NCI-H2227 treated with DMSO at 0.1 percent for 48 hours (cell line): ENCODE measurements at regions not wholly inside any gene's neighbourhood (a gene's known extent, or its start where the extent isn't known, plus 50 kb on each side); places are given as distances from the start of the nearest gene placed in this dataset.
"Not testable (repeated sequence)": the region's sequence is repeated elsewhere in the genome, so short reads cannot be mapped to it uniquely, and the experiment has no call there.

Source experiments
- DNase-seq: peaks from one replicate; lab custom pipeline; 2025; lab: John Stamatoyannopoulos, UW

DNA sequence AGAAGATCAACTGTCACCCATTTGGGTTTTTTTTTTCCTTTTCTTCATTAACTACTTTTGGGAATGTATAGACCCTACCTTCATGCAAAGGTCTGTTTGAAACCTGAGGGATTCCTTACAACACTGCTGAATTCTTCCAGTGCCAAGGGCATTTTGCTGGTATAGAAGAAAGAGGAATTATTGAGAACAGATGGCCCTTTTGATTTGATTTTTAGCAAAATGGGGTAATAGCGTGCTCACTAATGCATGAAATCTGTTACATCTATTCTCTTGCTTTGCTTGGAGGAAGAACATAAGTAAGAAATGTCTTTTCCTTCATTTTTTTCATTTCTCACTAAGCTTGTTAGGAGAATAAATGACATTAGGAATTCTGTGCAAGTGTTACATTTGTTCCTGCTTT lies 501.9 kb downstream of the TMEM135 start:
- DNase-seq = no peak

DNA sequence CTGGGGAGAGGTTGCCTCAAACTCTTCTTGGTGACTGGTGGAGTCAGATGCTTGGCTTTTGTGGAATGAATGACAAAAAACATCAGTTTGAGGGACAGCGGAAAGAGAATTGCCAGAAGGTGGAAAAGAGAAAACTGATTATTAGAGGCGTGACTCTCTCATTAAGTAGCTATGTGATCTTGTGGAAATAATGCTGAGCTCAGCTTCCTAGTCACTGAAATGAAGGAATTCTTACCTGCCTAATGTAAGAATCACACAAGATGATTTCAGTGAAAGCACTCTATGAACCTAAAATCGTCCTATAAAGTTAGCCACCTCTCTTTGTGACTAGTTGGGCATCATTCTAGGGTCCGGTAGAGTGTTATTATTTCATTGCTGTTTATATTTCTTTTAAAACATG lies 498.8 kb downstream of the TMEM135 start:
- DNase-seq = no peak

DNA sequence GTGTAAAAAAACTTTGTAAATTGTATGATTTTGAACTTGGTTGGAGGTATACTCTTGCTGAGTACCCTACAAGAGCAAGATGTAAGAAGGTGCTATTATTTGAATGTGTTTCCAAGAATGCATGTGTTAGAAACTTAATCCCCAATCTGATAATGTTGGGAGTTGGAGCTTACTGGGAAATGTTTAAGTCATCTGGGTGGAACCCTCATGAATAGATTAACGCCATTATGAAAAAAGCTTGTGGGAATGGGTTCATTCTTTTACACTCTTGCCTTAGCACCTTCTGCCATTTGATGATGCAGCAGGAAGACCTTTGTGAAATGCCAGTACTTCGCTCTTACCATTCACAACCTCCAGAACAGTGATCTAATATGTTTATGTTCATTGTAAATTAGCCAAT lies 498.3 kb downstream of the TMEM135 start:
- DNase-seq = no peak

DNA sequence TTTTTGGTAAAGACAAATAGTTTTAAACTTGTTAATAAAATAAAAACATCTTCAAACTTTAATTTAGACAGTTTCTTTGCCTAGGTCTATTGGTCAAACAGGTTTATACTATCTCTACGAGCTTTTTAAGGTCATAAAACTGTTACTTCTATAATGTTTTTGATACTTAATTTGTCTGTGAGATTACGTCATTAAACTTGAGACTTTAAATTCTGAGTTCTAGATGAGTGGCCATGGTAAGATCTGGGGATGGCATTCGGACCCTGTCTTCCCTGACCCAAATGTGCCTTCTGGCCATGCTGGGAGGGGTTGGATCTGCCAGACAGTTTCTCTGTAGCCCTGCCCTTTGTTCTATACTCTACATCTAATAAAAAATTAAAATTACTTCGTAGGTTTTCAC lies 497.8 kb downstream of the TMEM135 start:
- DNase-seq = no peak

DNA sequence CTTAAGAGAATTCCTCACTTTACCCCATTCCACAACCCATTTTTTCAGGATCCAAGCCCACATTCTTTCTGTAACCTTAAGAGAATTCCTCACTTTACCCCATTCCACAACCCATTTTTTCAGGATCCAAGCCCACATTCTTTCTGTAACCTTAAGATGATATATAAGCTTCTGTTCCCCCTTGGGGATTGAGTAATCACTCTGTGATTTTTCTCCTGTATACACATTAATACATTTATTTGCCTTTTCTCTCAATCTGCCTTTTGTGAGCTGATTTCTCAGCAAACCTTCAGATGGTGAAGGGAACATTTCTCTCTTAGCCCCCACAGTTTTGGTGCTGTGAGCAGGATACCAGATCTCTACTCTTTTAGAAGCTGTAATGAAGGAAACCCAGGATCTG lies 494.1 kb downstream of the TMEM135 start:
- not testable (repeated sequence) for DNase-seq

DNA sequence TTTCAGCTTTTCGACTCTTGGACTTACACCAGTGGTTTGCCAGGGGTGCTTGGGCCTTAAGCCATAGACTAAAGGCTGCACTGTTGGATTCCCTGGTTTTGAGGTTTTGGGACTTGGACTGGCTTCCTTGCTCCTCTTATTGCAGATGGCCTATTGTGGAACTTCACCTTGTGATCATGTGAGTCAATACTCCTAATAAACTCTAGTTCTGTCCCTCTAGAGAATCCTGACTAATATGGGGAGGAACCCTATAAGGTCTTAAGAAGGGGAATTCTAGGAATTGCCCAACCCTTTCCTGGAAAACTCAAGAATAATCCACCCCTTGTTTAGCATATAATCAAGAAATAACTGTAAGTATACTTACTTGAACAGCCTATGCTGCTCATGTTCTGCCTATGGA lies 491.8 kb downstream of the TMEM135 start:
- DNase-seq = no peak

DNA sequence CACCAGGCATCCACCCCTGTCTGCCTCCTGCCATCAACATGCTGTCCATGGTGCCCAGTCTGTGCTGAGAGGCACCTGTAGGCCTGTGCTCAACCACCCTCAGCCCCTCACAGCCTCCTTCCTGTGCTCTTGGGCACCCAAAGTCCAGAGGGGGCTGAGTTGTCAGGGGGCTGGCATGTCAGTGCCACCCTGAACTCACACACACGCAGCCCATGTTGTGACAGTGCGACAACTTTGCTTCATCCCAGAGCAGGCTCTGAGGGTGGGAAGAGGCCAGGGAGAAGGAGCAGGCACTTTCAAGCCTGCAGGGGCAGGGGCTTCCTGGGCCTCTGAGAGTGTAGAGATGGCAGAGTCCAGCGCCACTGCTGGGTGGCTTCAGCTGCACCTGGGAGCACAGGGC lies 491.0 kb downstream of the TMEM135 start:
- DNase-seq = no peak

DNA sequence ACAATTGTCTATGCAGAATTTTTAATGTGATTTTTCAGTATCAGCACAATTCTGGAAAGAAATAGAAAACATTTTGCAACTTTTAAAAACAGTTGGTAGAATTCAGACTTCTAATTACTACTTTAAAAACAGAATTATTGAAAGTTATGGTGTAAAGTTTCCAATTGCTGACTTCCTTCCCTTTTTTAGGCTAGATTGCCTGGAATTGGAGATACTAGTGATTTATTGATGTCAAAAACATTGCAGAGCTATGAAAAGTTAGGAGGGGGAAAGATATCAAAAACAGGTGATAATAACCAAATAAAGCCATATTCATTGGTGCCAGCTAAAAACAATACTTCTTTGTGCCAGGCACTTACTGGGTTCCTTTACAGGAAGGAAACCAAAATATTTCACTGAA lies 485.5 kb downstream of the TMEM135 start:
- DNase-seq = no peak

DNA sequence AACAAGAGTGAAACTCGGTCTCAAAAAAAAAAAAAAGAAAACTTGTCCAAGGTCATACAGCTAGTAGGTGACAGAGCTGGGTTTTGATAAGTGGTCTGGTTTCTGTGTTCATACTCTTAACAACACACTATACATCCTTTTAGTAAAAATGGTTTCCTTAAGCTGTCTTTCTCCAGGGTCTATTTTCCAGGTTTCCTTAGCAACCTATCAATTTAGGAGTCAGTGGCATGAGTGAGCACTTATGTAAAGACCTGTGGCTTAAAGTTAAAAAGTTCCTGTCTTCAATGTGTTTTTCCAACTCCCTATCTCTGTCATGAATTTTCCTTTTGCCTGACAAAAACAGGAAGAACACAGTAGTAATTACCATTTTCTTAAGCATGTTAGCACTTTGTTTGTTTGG lies 480.5 kb downstream of the TMEM135 start:
- no peak for DNase-seq

DNA sequence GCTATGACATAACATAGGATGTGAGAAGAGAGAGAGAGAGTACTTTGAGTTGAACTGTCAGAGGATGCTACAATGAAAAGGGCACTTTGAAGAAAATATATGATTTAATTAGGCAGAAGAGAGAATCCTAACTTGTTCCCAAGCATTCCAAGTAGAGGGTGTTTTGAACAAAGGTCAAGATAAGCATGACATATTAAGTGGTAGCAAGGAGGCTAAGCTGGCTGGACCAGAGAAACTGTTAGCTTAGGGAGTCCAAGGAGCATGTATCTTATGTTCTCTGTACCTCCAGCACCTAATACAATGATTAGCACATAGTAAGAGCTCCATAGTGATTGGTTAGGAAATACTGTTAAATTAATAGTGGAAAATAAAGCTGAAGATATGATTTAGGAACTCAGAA lies 479.6 kb downstream of the TMEM135 start:
- no peak for DNase-seq

DNA sequence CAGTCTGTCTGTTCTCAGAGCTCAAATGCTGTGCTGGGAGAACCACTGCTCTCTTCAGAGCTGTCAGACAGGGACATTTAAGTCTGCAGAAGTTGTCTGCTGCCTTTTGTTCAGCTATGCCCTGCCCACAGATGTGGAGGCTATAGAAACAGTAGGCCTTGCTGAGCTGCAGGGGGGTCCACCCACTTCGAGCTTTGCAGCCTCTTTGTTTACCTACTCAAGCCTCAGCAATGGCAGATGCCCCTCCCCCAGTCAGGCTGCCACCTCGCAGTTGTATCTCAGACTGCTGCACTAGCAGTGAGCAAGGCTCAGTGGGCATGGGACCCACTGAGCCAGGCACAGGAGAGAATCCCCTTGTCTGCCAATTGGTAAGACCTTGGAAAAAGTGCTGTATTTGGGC lies 470.0 kb downstream of the TMEM135 start:
- not testable (repeated sequence) for DNase-seq

DNA sequence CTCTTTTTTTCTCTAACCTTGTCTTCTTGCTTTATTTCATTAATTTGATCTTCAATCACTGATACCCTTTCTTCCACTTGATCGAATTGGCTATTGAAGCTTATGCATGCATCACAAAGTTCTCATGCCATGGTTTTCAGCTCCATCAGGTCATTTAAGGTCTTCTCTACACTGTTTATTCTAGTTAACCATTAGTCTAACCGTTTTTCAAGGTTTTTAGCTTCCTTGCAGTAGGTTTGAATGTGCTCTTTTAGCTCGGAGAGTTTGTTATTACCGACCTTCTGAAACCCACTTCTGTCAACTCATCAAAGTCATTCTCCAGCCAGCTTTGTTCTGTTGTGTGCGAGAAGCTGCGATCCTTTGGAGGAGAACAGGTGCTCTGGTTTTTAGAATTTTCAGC lies 469.2 kb downstream of the TMEM135 start:
- not testable (repeated sequence) for DNase-seq

DNA sequence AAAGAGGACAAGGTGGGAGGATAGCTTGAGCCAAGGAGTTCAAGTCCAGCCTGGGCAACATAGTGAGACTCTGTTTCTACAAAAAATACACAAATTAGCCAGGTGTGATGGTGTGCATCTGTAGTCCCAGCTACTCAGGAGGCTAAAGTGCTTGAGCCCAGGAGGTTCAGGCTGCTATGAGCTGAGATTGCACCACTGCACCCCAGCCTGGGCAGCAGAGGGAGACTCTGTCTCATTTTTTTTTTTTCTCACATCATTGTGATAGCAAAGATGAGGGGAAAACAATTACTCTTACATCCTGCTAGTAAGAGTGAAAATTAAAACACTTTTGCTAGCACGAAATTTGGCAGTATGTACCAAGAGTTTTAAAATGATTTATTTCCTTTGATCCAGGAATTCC lies 463.7 kb downstream of the TMEM135 start:
- DNase-seq = no peak

DNA sequence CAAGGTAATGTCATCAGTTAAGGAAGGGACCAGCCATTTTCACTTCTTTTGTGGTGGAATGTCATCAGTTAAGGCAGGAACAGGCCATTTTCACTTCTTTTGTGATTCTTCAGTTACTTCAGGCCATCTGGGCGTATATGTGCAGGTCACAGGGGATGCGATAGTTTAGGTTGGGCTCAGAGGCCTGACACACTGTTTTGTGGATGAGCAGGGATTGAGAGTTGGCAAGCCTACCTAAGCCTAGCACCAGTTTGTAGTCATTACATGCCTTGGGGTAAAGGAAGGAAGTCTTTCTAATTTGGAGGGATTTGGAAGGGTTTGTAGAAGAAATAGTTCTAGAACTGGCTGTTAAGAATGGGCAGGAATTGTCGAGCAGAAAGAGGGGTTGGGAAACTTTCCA lies 457.2 kb downstream of the TMEM135 start:
- not testable (repeated sequence) for DNase-seq

DNA sequence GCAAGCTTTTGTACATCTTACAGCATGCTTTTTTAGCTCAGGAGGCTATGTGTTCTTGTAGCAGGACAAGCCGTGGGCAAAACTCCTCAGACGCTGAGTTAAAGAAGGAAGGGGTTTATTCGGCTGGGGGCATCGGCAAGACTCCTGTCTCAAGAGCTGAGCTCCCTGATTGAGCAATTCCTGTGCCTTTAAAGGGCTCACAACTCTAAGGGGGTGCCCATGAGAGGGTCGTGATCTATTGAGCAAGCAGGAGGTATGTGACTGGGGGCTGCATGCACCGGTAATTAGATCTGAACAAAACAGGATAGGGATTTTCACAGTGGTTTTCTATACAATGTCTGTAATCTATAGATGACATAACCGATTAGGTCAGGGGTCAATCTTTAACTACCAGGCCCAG lies 456.3 kb downstream of the TMEM135 start:
- not testable (repeated sequence) for DNase-seq

DNA sequence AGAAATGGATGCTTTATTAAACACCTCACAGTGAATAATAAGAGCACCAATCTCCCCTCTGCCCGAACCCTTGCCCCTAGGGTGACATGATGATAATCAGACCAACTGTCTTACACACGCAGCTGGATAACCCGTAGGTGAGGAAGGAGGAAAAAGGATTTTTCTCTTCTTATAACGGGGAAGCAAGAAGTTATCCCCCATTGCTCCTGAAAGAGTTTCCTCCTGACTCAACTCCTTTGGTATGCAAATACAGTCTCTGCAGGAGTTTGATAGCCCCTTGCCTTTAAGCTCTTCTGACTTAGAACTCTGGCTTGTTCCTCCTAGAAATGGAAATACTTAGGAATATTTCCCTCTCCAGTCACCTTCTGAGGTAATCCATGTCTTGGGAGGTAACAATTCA lies 455.8 kb downstream of the TMEM135 start:
- no peak for DNase-seq

DNA sequence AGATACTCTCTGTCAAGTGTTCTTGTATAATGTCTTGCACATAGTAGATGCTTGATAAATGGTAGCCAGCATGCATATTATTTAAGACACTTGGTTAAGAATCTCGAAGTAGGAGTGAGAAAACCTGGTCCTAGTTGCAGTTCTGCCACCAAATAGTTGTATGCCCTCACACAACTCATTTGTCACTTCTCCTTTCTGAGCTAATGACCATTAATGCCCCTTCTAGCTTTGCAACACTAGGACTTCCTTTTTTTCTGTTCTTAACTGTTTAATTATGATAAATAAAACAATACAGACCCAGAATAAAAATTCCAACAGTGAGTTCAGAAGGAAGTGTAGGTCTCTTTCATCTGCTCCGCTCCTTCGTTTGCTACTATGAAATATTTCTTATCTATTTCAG lies 453.6 kb downstream of the TMEM135 start:
- no peak for DNase-seq

DNA sequence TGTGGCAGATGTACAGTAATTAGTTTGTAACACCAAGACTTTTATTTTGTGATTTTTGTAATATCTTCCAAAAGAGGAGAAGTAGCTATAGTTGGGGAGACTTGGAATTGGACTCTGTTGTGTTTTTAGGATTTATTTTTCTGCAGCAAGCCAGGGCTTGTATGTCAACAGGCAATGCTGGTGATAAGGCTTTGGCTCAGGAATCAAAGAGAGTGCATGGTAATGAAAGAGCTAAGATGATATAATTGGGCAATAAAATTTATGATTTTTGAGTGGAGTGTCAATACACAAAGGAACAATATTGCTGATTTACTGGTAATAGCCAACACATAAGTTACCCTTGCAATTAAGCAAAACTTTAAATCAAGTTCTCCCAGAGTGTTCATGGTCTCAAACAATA lies 452.9 kb downstream of the TMEM135 start:
- DNase-seq = no peak

DNA sequence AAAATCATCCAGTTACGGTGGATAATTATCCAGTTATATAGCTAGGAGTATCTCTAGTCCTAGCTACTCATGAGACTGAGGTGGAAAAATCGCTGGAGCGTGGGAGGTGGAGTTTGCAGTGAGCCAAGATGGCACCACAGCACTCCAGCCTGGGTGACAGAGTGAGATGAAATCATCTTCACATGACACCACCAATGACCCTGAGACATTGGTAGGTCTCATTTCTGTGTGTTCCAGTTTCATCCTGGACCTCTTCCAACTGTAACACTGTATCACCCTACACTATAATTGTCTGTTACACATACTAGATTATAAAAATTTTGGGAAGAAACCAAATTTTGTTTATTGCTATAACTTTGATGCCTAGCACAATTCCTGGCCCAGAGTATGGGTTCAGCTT lies 446.8 kb downstream of the TMEM135 start:
- no peak for DNase-seq

DNA sequence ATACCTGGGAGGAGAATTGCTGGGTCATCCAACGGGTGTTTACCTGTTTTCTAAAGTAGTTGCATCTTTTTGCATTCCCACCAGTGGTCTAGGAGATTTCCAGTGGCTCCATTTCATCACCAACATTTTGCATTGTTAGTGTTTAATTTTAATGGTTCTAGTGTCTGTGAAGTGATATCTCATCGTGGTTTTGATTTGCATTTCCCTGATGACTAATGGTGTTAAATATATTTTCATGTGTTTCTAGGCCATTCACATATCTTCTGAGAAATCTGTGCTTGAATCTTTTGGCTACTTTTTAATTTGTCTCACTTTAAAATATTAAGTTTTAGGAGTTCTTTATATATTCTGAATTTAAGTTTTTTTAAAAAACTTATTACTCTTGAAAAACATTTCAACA lies 439.6 kb downstream of the TMEM135 start:
- DNase-seq = no peak

DNA sequence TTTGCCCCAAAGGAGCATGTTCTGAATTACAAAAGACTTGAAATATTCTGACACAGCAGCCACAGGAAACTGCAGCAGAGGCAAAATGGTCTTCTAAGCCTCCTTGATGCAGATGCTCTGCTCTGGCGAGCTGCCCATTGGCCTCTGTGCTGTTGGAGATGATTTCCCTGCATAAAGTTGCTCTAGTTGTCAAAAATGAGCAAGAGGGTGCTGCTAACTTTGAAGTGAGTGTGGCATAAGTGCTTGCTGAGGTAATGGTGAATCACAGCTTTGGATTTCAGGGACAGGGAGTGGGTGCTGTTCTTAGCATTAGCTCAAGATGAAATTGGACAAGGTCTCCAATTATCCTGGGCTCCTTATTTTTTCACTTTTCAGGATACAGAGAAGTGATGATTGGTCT lies 435.4 kb downstream of the TMEM135 start:
- DNase-seq = no peak

DNA sequence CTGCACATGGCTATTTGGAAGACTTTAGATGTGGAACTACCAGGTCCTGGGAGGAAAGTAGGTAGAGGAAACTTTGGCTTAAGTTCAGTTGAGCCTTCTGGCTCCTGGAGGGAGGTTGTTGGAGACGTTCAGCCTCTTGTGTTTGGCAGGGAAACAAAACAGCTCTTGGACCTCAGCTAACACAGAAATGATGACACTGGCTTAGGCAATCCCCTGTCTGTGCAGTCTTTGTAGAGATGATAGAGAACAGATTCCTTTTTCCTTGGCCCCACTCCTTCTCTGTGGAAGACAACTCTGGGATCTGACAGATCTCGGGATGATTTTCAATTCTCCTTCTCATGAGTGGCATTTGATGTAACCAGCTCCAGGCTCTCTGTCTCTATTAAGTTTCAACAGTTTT lies 428.5 kb downstream of the TMEM135 start:
- no peak for DNase-seq

DNA sequence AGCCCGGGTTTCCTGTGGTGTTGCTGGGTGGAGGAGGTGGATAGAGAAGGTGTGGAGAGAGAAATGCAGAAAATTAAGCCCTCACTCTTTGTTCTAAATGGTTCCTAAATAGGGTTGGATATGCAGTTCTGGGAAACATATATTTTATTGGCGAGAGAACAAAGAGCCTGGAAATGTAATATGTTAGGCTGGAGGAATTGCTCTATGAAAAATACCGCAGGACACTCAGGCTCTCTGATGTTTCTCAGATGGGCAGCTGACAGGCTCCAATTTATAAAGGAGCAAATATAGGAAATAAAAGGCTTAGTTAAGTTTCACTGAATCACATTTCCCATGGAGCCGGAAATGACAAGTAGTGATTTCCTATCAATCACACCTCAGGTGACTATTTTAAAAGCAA lies 428.0 kb downstream of the TMEM135 start:
- no peak for DNase-seq

DNA sequence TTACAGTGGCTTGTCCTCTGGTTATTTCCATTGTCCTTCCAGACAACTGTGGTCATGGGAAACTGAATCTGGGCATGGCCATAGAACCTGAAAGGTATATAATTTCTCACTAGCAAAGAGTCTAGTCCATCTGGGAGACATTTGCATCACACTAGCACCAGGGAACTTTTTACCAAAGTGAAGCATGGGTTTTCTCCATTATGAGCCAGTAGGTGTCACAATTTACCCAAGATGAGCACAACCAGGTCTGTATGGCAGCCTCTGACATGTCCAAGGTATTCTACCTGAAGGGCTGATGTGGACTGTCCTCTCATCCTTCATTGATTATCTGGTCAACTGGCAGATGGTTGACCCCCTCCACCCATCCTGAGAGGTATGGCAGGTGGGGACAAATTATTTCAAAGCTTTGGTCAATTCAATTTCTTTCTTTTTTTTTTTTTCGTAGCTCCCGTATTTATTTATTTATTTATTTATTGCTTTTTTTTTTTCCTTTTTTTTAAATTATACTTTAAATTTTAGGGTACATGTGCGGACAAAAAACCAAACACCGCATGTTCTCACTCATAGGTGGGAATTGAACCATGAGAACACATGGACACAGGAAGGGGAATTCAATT lies 425.9 kb downstream of the TMEM135 start:
- DNase-seq = peak; percentile 49

DNA sequence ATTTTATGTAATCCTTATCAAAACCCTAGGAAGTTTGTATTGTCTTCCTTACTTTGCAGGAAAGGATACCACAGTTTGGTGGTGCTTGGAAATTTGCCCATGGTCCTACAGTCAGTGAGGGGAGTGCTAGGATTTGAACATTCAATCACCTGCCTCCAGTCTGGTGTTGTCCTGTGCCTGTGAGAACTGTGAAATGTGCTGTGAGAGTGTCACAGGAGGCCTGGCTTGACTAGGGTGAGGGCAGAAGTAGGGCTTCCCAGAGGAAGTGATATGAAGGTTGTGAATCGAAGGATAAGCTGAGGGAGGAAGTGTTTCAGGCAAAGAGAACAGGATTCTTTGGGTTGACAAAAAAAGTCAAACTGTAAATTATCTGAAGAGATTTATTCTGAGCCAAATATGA lies 424.4 kb downstream of the TMEM135 start:
- no peak for DNase-seq
